GM12865 (cell line): ENCODE measurements at regions not wholly inside any gene's neighbourhood (a gene's known extent, or its start where the extent isn't known, plus 50 kb on each side); places are given as distances from the start of the nearest gene placed in this dataset.

Source experiments
- DNase-seq: peaks from one replicate; pipeline ENCODE4 v3.0.0; 2010; ENCODE audit warnings: low read depth
- H3K4me3 ChIP-seq: 2 replicates; pipeline ENCODE4 v1.5.1; 2011; ENCODE audit warnings: mild to moderate bottlenecking, low read depth, low read length, control low read depth
- CTCF ChIP-seq: IDR thresholded peaks from 2 replicates; pipeline ENCODE4 v1.5.1; 2011; ENCODE audit warnings: low read length, control low read depth, low read depth, inconsistent platforms; ENCODE audit not compliant: insufficient read depth; ENCODE audit errors: missing control alignments

DNA sequence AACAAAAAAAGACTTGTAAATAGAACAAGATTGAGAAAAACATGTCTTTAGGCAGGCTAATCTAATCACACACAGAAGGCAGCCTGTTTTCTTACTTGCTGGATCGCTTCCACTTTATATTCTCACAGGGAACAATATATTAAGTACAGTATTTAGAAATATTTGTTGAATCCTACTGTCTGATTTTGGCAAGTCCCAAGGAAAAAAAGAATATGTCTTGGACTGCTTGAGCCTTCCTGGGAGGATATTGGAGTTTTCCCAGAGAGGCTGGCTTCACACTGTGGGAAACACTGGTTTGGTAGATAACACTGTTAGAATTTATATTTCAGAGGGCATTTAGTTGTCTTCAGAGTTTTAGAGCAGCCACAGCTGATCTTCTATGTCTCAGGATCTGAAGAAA is 229.7 kb downstream of the PRL start:
- no peak for TF ChIP-seq CTCF
- no peak overlapping the region for H3K4me3 ChIP-seq
- no peak for DNase-seq

GRCh38 chr6:22067671-22068070 is 229.2 kb downstream of the PRL start:
- DNase-seq = no peak
- H3K4me3 ChIP-seq = no peak overlapping the region
- TF ChIP-seq CTCF = no peak

DNA sequence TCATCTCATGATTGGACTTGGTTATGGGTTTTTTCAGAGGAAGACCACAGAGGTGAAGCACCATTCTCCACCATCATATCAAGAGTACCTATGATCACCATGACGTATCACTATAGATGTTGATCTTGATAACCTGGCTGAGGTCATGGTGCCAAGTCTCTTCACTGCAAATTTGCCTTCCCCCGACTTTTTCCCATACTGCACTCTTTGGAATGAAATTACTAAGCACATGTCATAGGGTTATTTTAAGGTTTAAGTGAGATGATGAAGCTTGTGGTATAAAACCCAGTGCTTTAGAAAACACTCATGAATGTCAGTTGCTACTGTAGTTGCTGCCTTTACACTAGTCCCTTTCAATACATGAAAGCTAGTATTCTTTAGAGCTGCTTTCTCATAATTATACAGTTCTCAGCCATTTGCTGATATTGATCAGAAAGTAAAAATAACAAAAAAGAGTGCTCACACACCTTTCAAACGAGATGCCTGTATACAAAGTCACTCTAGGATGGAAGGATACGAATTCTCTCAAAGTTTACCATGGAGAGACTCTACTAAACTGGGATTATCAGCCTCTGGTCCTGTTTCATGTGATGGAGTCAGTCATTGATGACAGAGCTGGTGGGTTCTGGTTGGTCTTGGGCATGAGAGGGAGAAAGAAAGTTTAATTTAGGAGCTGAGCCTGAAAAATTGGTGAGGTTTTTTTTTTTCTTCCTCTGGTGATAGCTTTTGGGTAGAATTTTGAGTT is 228.1 kb downstream of the PRL start:
- TF ChIP-seq CTCF = no peak
- peak; percentile 79 for DNase-seq
- H3K4me3 ChIP-seq = no peak overlapping the region

- no peak for TF ChIP-seq CTCF
These were observed 227.5 kb downstream of the PRL start for GRCh38 chr6:22069306-22069800.

GRCh38 chr6:22071270-22072041 is 225.4 kb downstream of the PRL start:
- H3K4me3 ChIP-seq = peak overlapping the region; percentile 28
- no peak for TF ChIP-seq CTCF
- peak; percentile 47 for DNase-seq

More at GRCh38 chr6:22069306-22069800, 227.5 kb downstream of the PRL start:
- DNase-seq = no peak
- H3K4me3 ChIP-seq = no peak overlapping the region

- DNase-seq = no peak
- no peak for TF ChIP-seq CTCF
These were observed 223.9 kb downstream of the PRL start for GRCh38 chr6:22072949-22073348.

More at GRCh38 chr6:22072949-22073348, 223.9 kb downstream of the PRL start:
- no peak overlapping the region for H3K4me3 ChIP-seq
